ENCODE measurements at regions not wholly inside any gene's neighbourhood (a gene's known extent, or its start where the extent isn't known, plus 50 kb on each side); places are given as distances from the start of the nearest gene placed in this dataset.
"Not testable (repeated sequence)": the region's sequence is repeated elsewhere in the genome, so short reads cannot be mapped to it uniquely, and the experiment has no call there.

DNA sequence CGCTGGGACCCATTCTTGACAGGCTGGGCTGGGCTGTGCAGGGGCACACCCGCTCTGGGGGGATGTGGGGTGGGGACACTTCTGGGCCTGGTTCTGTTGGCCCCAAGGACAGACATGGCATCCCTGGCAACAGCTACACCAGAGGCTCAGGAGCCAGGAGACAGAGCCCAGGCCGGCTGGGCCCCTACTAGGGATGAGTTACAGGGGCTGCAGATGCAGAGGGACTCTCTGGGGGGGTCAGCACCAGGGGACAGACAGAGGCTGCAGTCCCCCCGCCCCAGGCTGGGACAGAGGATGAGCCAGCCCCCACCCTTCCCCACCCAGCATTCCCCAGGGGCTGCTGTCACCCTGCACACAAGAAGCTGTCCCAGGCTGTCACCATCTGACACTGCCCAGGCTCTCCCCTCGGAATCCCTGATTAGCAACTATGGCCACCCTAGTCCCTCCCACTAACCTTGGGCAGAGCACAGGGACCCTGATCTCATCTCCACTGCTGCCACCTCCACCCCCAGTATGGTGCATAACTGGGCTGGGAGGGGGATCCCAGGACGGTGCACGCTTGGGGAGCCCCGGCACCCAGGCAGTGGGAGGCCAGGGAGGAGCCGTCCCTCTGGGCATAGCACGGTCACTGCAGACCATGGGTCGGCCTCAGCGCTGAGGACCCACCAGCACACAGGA is 67.5 kb upstream of the TUBA3E start:
- TF ChIP-seq, protein P1, sequence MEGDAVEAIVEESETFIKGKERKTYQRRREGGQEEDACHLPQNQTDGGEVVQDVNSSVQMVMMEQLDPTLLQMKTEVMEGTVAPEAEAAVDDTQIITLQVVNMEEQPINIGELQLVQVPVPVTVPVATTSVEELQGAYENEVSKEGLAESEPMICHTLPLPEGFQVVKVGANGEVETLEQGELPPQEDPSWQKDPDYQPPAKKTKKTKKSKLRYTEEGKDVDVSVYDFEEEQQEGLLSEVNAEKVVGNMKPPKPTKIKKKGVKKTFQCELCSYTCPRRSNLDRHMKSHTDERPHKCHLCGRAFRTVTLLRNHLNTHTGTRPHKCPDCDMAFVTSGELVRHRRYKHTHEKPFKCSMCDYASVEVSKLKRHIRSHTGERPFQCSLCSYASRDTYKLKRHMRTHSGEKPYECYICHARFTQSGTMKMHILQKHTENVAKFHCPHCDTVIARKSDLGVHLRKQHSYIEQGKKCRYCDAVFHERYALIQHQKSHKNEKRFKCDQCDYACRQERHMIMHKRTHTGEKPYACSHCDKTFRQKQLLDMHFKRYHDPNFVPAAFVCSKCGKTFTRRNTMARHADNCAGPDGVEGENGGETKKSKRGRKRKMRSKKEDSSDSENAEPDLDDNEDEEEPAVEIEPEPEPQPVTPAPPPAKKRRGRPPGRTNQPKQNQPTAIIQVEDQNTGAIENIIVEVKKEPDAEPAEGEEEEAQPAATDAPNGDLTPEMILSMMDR (IDR thresholded peaks at IDR 0.05) = not testable (repeated sequence)
- not testable (repeated sequence) for TF ChIP-seq POLR2AphosphoS5 (IDR thresholded peaks at IDR 0.05; ENCODE audit: low read depth, low read length); SIN3A (IDR thresholded peaks at IDR 0.05; ENCODE audit: borderline replicate concordance, insufficient read depth, low read depth, low read length)

Measured in Panc1 (cell line).